CD4-positive, alpha-beta T cell (primary cell): ENCODE measurements at regions not wholly inside any gene's neighbourhood (a gene's known extent, or its start where the extent isn't known, plus 50 kb on each side); places are given as distances from the start of the nearest gene placed in this dataset.

Experiments
- ATAC-seq: fragments of 200-7000 bp; cut with Tn5 transposase; one replicate; pipeline ENCODE4 v1.10.0; 2022; ENCODE audit warnings: mild to moderate bottlenecking; ENCODE audit not compliant: poor library complexity
- CTCF ChIA-PET: fragments of 350-600 bp; sonication (Branson Sonifier 250); formaldehyde crosslinking; loops from one replicate; lab custom pipeline; 2021; ENCODE audit warnings: antibody characterized with exemption, inconsistent platforms; lab: Charles Lee
- POLR2A ChIA-PET: fragments of 350-600 bp; sonication (Branson Sonifier 250); formaldehyde crosslinking; loops from one replicate; lab custom pipeline; 2021; ENCODE audit warnings: antibody characterized with exemption, inconsistent platforms; lab: Charles Lee
- DNase-seq, 14 experiments: peaks; one replicate each; pipeline ENCODE4 v3.0.0-alpha.2; 2013 to 2020; ENCODE audit warnings: mixed read lengths in 2 of 14
- H3K27ac ChIP-seq, 2 donors: one replicate each; pipeline versions ENCODE4 v1.5.1 to v1.7.0; 2013; ENCODE audit warnings: low read length in 2 of 2, low read depth in 1 of 2, mild to moderate bottlenecking in 1 of 2
- H3K27me3 ChIP-seq, 2 experiments: 1 replicate in 1 of 2; 2 replicates in 1 of 2; pipeline versions ENCODE4 v1.6.1 to v1.7.0; 2013; ENCODE audit warnings: low read length in 2 of 2, control low read depth in 1 of 2, mild to moderate bottlenecking in 1 of 2, moderate library complexity in 1 of 2; ENCODE audit not compliant: insufficient read depth in 2 of 2, control insufficient read depth in 1 of 2
- H3K36me3 ChIP-seq: one replicate; pipeline ENCODE4 v1.6.1; 2013; ENCODE audit warnings: low read length, control low read depth; ENCODE audit not compliant: insufficient read depth
- H3K4me1 ChIP-seq: one replicate; pipeline ENCODE4 v1.6.1; 2013; ENCODE audit warnings: low read length, control low read depth; ENCODE audit not compliant: insufficient read depth
- H3K4me3 ChIP-seq: one replicate; pipeline ENCODE4 v1.5.1; 2013; ENCODE audit warnings: mild to moderate bottlenecking, low read length, moderate library complexity
- H3K9me3 ChIP-seq, 2 experiments: 1 replicate in 1 of 2; 2 replicates in 1 of 2; pipeline versions ENCODE4 v1.6.1 to v1.7.0; 2013; ENCODE audit warnings: low read length in 2 of 2, mild to moderate bottlenecking in 2 of 2, control low read depth in 1 of 2, moderate library complexity in 1 of 2; ENCODE audit not compliant: control insufficient read depth in 1 of 2, insufficient read depth in 1 of 2
- H3K27ac Mint-ChIP-seq: one replicate; pipeline ENCODE4 v1.8.0; 2020; ENCODE audit warnings: mixed read lengths
- H3K27me3 Mint-ChIP-seq: one replicate; pipeline ENCODE4 v1.8.0; 2021; ENCODE audit warnings: mixed read lengths
- H3K36me3 Mint-ChIP-seq: one replicate; pipeline ENCODE4 v1.8.0; 2021; ENCODE audit warnings: low read depth, mixed read lengths
- H3K4me1 Mint-ChIP-seq: one replicate; pipeline ENCODE4 v1.8.0; 2021; ENCODE audit warnings: low read depth, mixed read lengths
- H3K4me3 Mint-ChIP-seq: one replicate; pipeline ENCODE4 v1.8.0; 2020; ENCODE audit warnings: mild to moderate bottlenecking, mixed read lengths
- H3K9me3 Mint-ChIP-seq: one replicate; pipeline ENCODE4 v1.8.0; 2020; ENCODE audit warnings: mixed read lengths
- intact Hi-C, 2 experiments: fragments of 100-400 bp; cut with DNase I in 1 of 2; cut with micrococcal nuclease in 1 of 2; formaldehyde crosslinking; loops; one replicate each; pipeline versions ENCODE4 v1.15.1 to v1.9.0; 2023 to 2025; cut with DNase I, micrococcal nuclease
- TF ChIP-seq, protein P1 (sequence below): fragments of 200-600 bp; IDR thresholded peaks from one replicate; pipeline ENCODE4 v1.8.0; 2022; ENCODE audit warnings: antibody characterized with exemption, mild to moderate bottlenecking

- TF ChIP-seq, protein P1, sequence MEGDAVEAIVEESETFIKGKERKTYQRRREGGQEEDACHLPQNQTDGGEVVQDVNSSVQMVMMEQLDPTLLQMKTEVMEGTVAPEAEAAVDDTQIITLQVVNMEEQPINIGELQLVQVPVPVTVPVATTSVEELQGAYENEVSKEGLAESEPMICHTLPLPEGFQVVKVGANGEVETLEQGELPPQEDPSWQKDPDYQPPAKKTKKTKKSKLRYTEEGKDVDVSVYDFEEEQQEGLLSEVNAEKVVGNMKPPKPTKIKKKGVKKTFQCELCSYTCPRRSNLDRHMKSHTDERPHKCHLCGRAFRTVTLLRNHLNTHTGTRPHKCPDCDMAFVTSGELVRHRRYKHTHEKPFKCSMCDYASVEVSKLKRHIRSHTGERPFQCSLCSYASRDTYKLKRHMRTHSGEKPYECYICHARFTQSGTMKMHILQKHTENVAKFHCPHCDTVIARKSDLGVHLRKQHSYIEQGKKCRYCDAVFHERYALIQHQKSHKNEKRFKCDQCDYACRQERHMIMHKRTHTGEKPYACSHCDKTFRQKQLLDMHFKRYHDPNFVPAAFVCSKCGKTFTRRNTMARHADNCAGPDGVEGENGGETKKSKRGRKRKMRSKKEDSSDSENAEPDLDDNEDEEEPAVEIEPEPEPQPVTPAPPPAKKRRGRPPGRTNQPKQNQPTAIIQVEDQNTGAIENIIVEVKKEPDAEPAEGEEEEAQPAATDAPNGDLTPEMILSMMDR, result no peak
- Histone ChIP-seq H3K4me1 (peaks cover 14% of the 10 kb centered on the region), H3K27me3 (no peaks in the 10 kb centered on the region), H3K36me3 (no peaks in the 10 kb centered on the region), H3K4me3 (no peak overlapping the region), H3K27ac (no peak overlapping the region), H3K9me3 (no peaks in the 10 kb centered on the region)
- H3K27ac Mint-ChIP-seq, result no peak overlapping the region
- no peaks in the 10 kb centered on the region for H3K9me3 Mint-ChIP-seq
- ATAC-seq, result no peak
- no peak overlapping the region for H3K4me3 Mint-ChIP-seq
- H3K4me1 Mint-ChIP-seq, result peaks cover 20% of the 10 kb centered on the region
- POLR2A ChIA-PET, result no interaction called here
- no peaks in the 10 kb centered on the region for H3K27me3 Mint-ChIP-seq
- CTCF ChIA-PET, result no interaction called here
- DNase-seq, result no peak
- no peaks in the 10 kb centered on the region for H3K36me3 Mint-ChIP-seq
- intact Hi-C loops, result no loop called here
Measured at GRCh38 chr5:99023330-99023729, 94.5 kb upstream of the CHD1 start.

- Histone ChIP-seq H3K4me3 (no peak overlapping the region), H3K9me3 (no peaks in the 10 kb centered on the region), H3K27me3 (no peaks in the 10 kb centered on the region), H3K4me1 (peaks cover 10% of the 10 kb centered on the region), H3K27ac (no peak overlapping the region), H3K36me3 (no peaks in the 10 kb centered on the region)
- intact Hi-C loops, result loop anchor here in 1 of 2 experiments (1.0 kb wide), 1 partner anchor 39 kb away; no protein-coding TSS in a partner anchor
- H3K27me3 Mint-ChIP-seq, result no peaks in the 10 kb centered on the region
- ChIA-PET CTCF (no interaction called here), POLR2A (no interaction called here)
- ATAC-seq (no peak), DNase-seq (no peak)
- no peak overlapping the region for H3K27ac Mint-ChIP-seq
- TF ChIP-seq, protein P1, result no peak
- H3K36me3 Mint-ChIP-seq, result no peaks in the 10 kb centered on the region
- H3K9me3 Mint-ChIP-seq, result no peaks in the 10 kb centered on the region
- H3K4me1 Mint-ChIP-seq, result peaks cover 9% of the 10 kb centered on the region
- no peak overlapping the region for H3K4me3 Mint-ChIP-seq
Measured at GRCh38 chr5:99022250-99022649, 93.4 kb upstream of the CHD1 start.

- Mint-ChIP-seq H3K36me3 (no peaks in the 10 kb centered on the region), H3K4me1 (no peaks in the 10 kb centered on the region), H3K27me3 (no peaks in the 10 kb centered on the region), H3K4me3 (no peak overlapping the region), H3K9me3 (no peaks in the 10 kb centered on the region), H3K27ac (no peak overlapping the region)
- TF ChIP-seq, protein P1, result no peak
- no peaks in the 10 kb centered on the region for H3K36me3 ChIP-seq
- DNase-seq (no peak), ATAC-seq (no peak)
- ChIA-PET CTCF (interaction anchor here (1.0 kb wide), 1 partner anchor 40 kb away, joined by 4 read pairs; no protein-coding TSS in a partner anchor), POLR2A (no interaction called here)
- no peak overlapping the region for H3K27ac ChIP-seq
- H3K4me1 ChIP-seq, result peaks cover under 1% of the 10 kb centered on the region
- H3K27me3 ChIP-seq, result no peaks in the 10 kb centered on the region
- intact Hi-C loops, result no loop called here
- no peak overlapping the region for H3K4me3 ChIP-seq
- H3K9me3 ChIP-seq, result no peaks in the 10 kb centered on the region
Measured at GRCh38 chr5:99020698-99021048, 91.9 kb upstream of the CHD1 start.
